ENCODE measurements at regions not wholly inside any gene's neighbourhood (a gene's known extent, or its start where the extent isn't known, plus 50 kb on each side); places are given as distances from the start of the nearest gene placed in this dataset.
"Not testable (repeated sequence)": the region's sequence is repeated elsewhere in the genome, so short reads cannot be mapped to it uniquely, and the experiment has no call there.

DNA sequence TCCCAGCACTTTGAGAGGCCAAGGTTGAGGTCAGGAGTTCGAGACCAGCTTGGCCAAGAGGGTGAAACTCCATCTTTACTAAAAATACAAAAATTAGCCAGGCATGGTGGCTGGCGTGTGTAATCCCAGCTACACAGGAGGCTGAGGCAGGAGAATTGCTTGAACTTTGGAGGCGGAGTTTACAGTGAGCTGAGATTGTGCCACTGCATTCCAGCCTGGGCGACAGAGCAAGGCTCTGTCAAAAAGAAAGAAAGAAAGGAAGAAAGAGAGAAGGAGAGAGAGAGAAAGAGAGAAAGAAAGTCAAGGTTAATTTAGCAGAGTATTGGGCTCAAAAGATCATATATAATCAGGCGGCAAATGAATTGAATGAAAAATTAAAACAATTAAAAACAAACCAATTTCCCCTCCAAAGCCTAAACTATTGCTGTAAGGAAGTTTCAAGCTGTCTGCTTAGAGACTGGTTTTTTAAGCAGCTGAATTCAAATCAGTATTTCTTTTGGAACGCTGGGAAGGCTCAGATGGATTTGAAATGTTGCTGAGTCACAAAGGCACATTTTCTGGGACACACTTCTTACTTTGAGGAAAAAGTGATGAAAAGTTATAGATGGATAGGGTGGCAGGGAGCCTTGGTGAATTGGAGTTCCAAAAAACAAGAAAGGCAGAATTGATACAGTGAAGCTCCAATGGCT, 81.3 kb upstream of the BHLHE40 start:
- Mint-ChIP-seq H3K27me3 (no peaks in the 10 kb centered on the region), H3K36me3 (peaks cover 10% of the 10 kb centered on the region), H3K9me3 (peaks cover 3% of the 10 kb centered on the region), H3K27ac (peak overlapping the region; percentile 20), H3K4me1 (peaks cover 38% of the 10 kb centered on the region), H3K4me3 (no peak overlapping the region)
- POLR2A ChIA-PET: interaction anchor here (0.7 kb wide), 2 partner anchors 30 to 81 kb away, joined by 3 to 4 read pairs; partner anchors contain the start of gene BHLHE40
- ATAC-seq (ENCODE audit: low read depth) (no peak), DNase-seq (no peak)

DNA sequence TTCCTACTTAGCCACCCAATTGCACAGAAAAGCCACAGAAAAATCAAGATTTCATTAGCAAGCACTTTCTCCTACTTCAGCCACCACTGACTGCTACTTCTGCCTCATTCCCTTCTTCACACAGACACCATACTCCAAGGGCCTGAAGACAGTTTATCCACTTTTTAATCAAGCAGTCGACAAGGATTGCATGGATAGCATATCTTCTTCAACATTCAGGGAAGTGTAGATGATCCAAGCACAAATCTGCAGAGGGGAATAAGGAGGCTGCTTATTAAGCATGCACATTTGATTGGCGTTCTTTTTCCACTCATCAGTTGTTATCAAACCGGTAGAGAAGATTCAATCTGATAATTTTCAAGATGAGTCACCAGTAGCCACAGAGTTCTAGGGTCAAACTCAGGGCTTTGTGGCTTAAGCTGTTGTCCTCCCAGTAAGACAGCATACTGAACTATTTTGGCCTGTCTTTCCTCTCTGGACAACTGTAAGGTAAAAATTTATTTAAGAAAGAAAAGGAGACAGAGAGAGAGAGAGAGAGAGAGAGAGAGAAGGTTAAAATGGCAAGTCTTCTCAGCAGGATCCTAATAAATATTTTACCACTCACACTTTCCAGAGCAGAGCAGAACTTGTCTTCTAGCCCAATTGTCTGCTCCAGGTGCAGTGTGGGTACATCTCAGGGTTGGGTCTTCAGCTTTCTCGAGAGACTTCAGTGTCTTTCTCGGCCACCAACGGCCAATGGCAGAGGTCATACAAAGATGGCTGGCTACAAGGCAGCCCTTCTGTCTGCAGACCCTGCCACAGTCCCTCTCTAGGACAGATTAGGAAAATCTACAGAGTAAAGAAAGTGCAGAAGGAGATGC, 80.6 kb upstream of the BHLHE40 start:
- Mint-ChIP-seq H3K27me3 (no peaks in the 10 kb centered on the region), H3K4me1 (peaks cover 38% of the 10 kb centered on the region), H3K27ac (peak overlapping the region; percentile 20), H3K9me3 (peaks cover 3% of the 10 kb centered on the region), H3K36me3 (peaks cover 5% of the 10 kb centered on the region), H3K4me3 (peak overlapping the region; percentile 28)
- POLR2A ChIA-PET: interaction anchor here (0.7 to 1.3 kb wide), 3 partner anchors 9 to 81 kb away, joined by 3 to 4 read pairs (median 3); partner anchors contain the start of gene BHLHE40
- DNase-seq (no peak), ATAC-seq (ENCODE audit: low read depth) (peak; percentile 69)

DNA sequence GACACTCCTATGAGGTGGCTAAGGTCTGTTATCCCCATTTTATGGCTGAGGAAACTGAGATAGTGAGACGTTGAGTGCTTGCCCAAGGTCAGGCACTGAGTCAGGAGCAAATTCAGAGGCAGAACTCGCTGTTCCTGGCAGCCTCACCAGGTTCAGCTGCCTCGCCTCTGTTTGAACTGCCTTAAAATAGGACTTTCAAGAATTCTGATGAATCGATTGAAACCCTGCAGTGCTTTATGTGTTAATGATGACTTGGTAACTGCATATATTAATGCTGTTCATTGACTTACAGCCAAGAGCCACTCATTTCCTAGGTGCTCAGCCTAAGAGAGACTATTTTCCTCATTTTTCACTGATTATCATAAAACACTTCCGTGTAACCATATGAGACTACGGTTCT, 79.5 kb upstream of the BHLHE40 start:
- ATAC-seq (ENCODE audit: low read depth) (no peak), DNase-seq (no peak)
- no peaks in the 10 kb centered on the region for H3K27me3 Mint-ChIP-seq
- H3K36me3 Mint-ChIP-seq: peaks cover 5% of the 10 kb centered on the region
- peaks cover 3% of the 10 kb centered on the region for H3K9me3 Mint-ChIP-seq
- no peak overlapping the region for H3K27ac Mint-ChIP-seq
- POLR2A ChIA-PET: interaction anchor here (1.3 kb wide), 1 partner anchor 8 kb away, joined by 3 read pairs; no protein-coding TSS in a partner anchor
- H3K4me1 Mint-ChIP-seq: peaks cover 46% of the 10 kb centered on the region
- H3K4me3 Mint-ChIP-seq: no peak overlapping the region

DNA sequence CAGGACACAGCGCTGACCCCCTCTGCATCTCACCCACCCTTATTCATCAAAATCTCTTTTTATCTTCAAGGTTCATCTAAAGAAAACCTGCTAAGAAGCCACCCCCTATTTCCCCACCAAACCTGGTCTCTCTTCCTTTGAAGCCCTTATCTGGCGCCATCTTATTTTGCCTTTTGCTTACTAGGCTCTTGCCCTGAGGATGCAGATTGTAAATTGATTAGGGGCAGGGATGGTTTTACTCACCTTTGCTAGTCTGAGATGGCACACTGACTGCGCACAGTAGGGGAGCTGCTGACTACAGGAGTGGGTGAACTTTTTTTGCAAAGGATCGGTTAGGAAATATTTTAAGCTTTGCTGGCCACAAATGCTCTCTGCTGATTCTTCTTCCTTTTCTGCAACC, 78.9 kb upstream of the BHLHE40 start:
- no peak overlapping the region for H3K4me3 Mint-ChIP-seq
- POLR2A ChIA-PET: no interaction called here
- peaks cover 52% of the 10 kb centered on the region for H3K4me1 Mint-ChIP-seq
- DNase-seq: no peak
- H3K9me3 Mint-ChIP-seq: peaks cover 3% of the 10 kb centered on the region
- peaks cover 5% of the 10 kb centered on the region for H3K36me3 Mint-ChIP-seq
- no peaks in the 10 kb centered on the region for H3K27me3 Mint-ChIP-seq
- no peak overlapping the region for H3K27ac Mint-ChIP-seq
- peak; percentile 19 for ATAC-seq (ENCODE audit: low read depth)

DNA sequence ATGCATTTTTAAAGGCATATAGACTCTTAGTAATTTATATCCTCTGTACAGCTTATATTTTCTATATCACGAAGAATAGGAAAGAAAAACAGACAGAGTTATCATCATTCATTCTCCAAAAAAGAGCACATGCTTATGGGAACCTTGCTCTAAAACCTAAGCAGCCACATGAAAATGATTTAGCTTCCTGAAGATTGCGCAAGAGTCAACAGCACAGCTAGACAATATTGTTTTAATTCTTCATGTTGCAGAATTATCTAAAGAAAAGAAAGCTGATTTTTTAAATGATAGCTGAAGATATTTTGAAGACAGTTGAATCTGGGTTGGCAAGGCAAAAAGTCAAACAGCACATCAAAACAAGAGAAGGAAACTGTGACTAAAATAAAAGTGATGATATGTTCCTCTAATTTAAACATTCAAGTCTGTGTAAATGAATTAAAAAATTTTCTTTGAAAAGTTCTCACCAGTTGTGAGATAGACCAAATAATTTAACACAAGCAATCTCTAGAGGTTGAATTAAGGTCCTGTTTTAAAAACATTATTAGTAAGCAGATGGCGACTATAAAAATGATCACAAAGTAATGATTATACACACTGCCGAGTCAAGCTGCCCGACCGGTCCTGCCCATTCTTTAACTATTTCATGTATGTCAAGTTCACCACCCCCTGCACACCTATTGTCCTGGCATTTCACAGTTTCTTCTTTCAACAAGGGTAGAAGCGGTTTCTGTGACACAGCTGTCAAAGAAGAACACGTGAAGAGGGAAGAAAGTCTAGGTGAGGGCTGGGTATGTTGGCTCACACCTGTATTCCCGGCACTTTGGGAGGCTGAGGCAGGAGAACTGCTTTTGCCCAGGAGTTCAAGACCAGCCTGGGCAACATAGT, 74.2 kb upstream of the BHLHE40 start:
- peaks cover 2% of the 10 kb centered on the region for H3K9me3 Mint-ChIP-seq
- DNase-seq: no peak
- no peaks in the 10 kb centered on the region for H3K27me3 Mint-ChIP-seq
- peaks cover 64% of the 10 kb centered on the region for H3K4me1 Mint-ChIP-seq
- H3K4me3 Mint-ChIP-seq: peak overlapping the region; percentile 23
- no peak for ATAC-seq (ENCODE audit: low read depth)
- peak overlapping the region; percentile 27 for H3K27ac Mint-ChIP-seq
- POLR2A ChIA-PET: interaction anchor here (0.6 to 3.3 kb wide), 2 partner anchors 75 to 131 kb away, joined by 3 to 20 read pairs; partner anchors contain the start of gene BHLHE40
- H3K36me3 Mint-ChIP-seq: peaks cover 4% of the 10 kb centered on the region

DNA sequence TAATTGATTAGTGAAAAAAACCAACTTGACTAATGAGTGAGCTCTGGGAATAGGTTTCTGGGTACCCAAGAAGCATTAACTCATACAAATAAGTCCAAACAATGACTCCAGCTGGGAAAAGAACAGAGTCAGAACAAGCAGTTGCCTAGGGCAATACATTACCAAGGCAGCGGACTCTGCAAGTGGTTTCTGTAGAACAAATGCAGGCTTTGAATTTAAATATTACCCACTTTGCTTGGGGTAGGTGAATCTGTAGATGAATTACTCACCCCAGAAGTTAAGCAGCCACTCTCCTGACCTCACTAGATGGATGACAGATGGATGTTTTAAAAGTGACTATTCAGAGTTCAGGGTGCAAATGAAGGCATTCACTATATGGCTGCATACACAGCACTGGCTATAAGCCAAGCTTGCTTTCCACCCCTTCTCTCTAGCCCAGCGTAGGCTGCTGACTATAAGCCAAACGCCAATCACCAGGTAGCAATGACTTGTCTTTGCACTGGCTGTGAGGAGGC, 73.1 kb upstream of the BHLHE40 start:
- peaks cover 59% of the 10 kb centered on the region for H3K4me1 Mint-ChIP-seq
- H3K4me3 Mint-ChIP-seq: no peak overlapping the region
- H3K27ac Mint-ChIP-seq: peak overlapping the region; percentile 17
- H3K36me3 Mint-ChIP-seq: peaks cover 4% of the 10 kb centered on the region
- H3K27me3 Mint-ChIP-seq: no peaks in the 10 kb centered on the region
- peak; percentile 39 for ATAC-seq (ENCODE audit: low read depth)
- DNase-seq: no peak
- POLR2A ChIA-PET: interaction anchor here (1.2 to 3.3 kb wide), 2 partner anchors 56 to 74 kb away, joined by 3 to 20 read pairs; partner anchors contain the start of gene BHLHE40
- no peaks in the 10 kb centered on the region for H3K9me3 Mint-ChIP-seq

DNA sequence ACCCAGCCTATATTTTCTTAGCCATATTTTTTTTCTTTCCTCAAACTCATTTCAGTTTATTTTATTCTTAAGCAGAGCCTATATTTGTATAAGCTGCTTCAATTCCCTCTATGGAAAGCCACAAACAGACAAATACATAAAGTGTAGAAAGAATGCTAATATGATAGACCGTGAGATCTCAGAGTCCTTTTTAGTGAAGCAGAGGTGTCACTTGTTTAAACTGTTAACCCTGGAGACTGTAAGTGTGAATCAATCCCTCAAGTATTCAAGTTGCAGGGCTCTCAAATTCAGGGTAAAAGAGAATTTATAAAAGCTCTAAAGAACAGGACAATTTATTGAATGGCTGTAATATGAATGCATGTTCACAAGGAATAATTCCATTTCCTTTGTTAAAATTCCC, 72.2 kb upstream of the BHLHE40 start:
- POLR2A ChIA-PET: interaction anchor here (0.6 kb wide), 1 partner anchor 8 kb away, joined by 3 read pairs; no protein-coding TSS in a partner anchor
- no peaks in the 10 kb centered on the region for H3K9me3 Mint-ChIP-seq
- H3K27ac Mint-ChIP-seq: no peak overlapping the region
- no peaks in the 10 kb centered on the region for H3K27me3 Mint-ChIP-seq
- peaks cover 6% of the 10 kb centered on the region for H3K36me3 Mint-ChIP-seq
- DNase-seq (no peak), ATAC-seq (ENCODE audit: low read depth) (no peak)
- H3K4me3 Mint-ChIP-seq: no peak overlapping the region
- H3K4me1 Mint-ChIP-seq: peaks cover 53% of the 10 kb centered on the region

DNA sequence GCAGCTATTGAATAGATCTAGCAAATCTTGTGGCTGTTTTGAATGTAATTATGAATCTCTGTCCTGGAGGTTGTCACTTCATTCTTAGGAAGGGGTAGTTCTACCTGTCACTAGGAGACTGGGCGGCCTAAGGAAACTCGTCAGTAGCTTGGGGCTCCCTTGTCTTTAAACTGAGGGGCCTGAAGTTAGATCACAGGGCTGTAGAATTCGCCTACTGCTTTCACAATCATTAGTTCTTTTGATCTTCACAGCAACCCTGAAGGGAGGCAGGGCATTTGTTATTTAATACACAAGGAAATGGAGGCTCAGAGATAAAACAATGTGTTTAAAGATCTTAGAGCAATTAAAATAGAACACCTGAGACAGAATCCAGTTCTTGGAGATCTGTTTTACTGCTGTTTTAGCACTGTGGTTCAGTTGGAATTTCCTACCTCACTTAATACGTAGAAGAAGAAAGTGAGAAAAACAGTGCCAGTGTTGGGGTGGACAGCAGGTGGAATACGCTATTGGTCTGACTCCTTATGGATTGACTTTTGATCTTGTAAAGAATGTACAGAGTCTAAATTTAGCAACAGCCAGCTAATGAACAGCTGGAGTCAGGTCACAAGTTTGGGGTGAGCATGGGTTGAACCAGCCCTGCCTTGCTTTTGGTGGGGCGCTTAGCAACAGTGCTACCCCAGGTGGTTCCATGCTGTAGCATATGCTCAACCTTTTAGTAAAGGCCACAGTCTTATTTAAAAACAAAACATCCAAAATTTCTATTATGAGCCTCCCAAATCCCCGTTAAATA, 71.4 kb upstream of the BHLHE40 start:
- Mint-ChIP-seq H3K27me3 (no peaks in the 10 kb centered on the region), H3K36me3 (peaks cover 13% of the 10 kb centered on the region), H3K9me3 (no peaks in the 10 kb centered on the region), H3K27ac (no peak overlapping the region), H3K4me3 (peak overlapping the region; percentile 25), H3K4me1 (peaks cover 49% of the 10 kb centered on the region)
- no peak for DNase-seq
- ATAC-seq (ENCODE audit: low read depth): no peak
- POLR2A ChIA-PET: interaction anchor here (0.6 kb wide), 1 partner anchor 9 kb away, joined by 3 read pairs; no protein-coding TSS in a partner anchor

DNA sequence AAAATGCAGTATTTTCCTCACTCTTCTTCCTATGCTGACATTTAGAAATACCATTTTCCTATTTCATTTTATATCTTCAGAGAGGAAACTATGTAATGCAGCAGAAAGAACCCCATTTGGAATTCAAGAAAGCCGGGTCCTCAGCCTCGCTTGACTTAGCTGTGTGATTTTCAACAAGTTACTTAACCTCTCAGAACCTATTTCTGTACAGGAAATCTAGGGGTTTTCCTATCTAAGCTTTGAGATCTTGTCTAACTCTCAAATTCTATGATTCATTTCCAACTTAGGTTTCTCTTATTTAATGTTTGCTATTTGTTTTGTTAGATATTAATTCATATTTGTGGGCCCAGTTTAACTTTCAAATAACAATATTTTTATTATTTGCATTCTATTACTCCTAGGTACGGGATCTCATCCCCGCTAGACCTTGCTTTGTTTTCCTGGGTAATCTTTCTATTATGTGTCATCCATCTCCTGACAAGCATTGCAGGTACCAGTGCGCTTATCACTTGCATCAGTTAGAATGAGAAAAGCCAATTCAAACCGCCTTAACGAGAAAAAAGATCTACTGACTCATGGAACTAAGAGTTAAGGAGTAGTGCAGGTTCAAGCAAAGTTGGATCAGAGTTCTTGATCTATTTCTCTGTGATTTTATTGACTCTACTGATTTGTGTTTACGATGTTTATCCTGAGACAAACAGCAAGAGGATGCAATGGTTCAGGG, 70.6 kb upstream of the BHLHE40 start:
- Mint-ChIP-seq H3K36me3 (peaks cover 17% of the 10 kb centered on the region), H3K4me1 (peaks cover 49% of the 10 kb centered on the region), H3K27me3 (no peaks in the 10 kb centered on the region), H3K4me3 (peak overlapping the region; percentile 25), H3K9me3 (peaks cover 3% of the 10 kb centered on the region), H3K27ac (no peak overlapping the region)
- POLR2A ChIA-PET: no interaction called here
- DNase-seq (no peak), ATAC-seq (ENCODE audit: low read depth) (no peak)

DNA sequence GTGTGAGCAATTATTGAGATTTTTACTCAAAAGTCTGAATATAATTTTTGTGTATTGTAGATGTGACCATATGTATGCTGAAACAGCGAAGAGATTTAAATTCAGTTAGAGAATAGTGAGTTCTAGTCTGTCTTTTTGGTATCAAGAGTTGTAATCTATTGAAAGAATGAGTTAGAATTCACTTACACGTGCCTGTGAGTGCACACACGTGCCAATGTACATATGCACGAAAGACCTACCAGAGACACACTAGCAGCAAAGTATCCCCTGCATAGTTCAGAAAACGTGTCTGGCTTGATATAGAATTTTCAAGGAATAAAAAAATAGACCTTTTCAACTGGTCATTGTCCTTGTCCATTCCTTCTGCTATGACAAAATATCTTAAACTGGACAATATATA, 64.8 kb upstream of the BHLHE40 start:
- Mint-ChIP-seq H3K9me3 (peaks cover 10% of the 10 kb centered on the region), H3K27ac (no peak overlapping the region), H3K4me1 (no peaks in the 10 kb centered on the region), H3K36me3 (peaks cover 24% of the 10 kb centered on the region), H3K4me3 (no peak overlapping the region), H3K27me3 (no peaks in the 10 kb centered on the region)
- POLR2A ChIA-PET: no interaction called here
- DNase-seq (no peak), ATAC-seq (ENCODE audit: low read depth) (no peak)

DNA sequence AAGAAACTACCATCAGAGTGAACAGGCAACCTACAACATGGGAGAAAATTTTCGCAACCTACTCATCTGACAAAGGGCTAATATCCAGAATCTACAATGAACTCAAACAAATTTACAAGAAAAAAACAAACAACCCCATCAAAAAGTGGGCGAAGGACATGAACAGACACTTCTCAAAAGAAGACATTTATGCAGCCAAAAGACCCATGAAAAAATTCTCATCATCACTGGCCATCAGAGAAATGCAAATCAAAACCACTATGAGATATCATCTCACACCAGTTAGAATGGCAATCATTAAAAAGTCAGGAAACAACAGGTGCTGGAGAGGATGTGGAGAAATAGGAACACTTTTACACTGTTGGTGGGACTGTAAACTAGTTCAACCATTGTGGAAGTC, 57.6 kb upstream of the BHLHE40 start:
- POLR2A ChIA-PET; DNase-seq; H3K4me3 Mint-ChIP-seq; H3K36me3 Mint-ChIP-seq; ATAC-seq (ENCODE audit: low read depth); H3K4me1 Mint-ChIP-seq; H3K27ac Mint-ChIP-seq; H3K27me3 Mint-ChIP-seq; H3K9me3 Mint-ChIP-seq: not testable (repeated sequence)

DNA sequence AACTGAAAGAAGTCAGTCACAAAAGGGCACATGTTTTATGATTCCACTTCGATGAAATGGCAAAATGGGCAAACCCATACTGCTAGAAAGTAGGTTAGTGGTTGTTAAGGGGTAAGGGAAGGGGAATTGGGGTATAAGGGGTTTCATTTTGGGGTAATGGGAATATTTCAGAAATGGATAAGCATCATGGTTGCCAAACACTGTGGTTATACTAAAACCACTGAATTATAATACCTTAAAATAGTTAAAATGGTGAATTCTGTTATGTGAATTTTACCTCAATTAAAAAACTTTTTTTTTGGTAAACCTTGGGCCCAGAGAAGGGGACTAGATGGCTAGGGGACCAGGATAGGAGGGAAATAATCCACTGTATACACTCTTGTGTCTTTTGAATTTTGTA, 52.3 kb upstream of the BHLHE40 start:
- H3K27me3 Mint-ChIP-seq: no peaks in the 10 kb centered on the region
- peaks cover 3% of the 10 kb centered on the region for H3K36me3 Mint-ChIP-seq
- POLR2A ChIA-PET: no interaction called here
- H3K4me3 Mint-ChIP-seq: no peak overlapping the region
- peaks cover 2% of the 10 kb centered on the region for H3K9me3 Mint-ChIP-seq
- no peak for ATAC-seq (ENCODE audit: low read depth)
- no peak for DNase-seq
- no peak overlapping the region for H3K27ac Mint-ChIP-seq
- peaks cover 22% of the 10 kb centered on the region for H3K4me1 Mint-ChIP-seq

All from activated naive CD8-positive, alpha-beta T cell treated with anti-CD3 and anti-CD28 coated beads, Interleukin-2, amount 10 ng/mL, durations not matched to agents 7 days and 5 days (primary cell).